HG02623 (cell line): ENCODE measurements at regions not wholly inside any gene's neighbourhood (a gene's known extent, or its start where the extent isn't known, plus 50 kb on each side); places are given as distances from the start of the nearest gene placed in this dataset.
"Not testable (repeated sequence)": the region's sequence is repeated elsewhere in the genome, so short reads cannot be mapped to it uniquely, and the experiment has no call there.

Source experiments
- ATAC-seq: cut with Tn5 transposase; IDR thresholded peaks from one replicate; pipeline ENCODE4 v1.9.1; 2021; ENCODE audit warnings: moderate library complexity; ENCODE audit not compliant: unreplicated experiment

DNA sequence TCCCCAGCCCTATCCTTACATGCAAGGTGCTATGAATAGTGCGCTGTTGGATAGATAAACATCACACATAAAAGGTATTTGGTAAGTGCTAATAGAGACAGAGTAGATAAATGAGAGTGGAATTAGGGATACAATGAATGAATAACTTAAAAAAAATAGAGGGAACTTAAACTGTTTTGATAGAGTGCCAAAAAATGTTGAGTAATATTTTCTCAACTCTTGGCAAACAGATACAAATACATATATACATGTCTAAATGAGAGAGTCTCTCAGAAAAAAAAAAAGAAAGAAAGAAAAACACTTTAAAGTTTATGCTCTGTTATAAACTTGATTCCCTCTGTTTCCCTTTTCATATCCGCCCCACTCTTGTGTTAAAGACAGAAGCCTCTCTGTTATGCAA lies 667.4 kb downstream of the ROBO2 start:
- no peak for ATAC-seq

DNA sequence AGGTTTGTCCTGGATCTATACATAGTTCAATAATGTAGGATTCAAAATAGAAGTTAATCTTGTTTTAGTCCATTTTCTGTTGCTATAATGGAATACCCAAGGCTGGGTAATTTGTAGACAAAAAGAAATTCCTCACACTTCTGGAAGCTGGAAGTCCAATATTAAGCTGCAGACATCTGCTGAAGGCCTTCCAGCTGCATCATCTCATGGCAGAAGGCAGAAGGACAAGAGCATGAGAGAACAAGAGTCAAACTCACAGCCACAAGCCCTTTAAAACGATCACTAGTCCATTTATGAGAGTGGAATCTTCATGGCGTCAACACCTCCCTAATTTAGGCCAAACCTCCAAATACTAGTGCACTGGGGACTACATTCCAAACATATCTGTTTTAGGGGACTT lies 669.3 kb downstream of the ROBO2 start:
- ATAC-seq = no peak

DNA sequence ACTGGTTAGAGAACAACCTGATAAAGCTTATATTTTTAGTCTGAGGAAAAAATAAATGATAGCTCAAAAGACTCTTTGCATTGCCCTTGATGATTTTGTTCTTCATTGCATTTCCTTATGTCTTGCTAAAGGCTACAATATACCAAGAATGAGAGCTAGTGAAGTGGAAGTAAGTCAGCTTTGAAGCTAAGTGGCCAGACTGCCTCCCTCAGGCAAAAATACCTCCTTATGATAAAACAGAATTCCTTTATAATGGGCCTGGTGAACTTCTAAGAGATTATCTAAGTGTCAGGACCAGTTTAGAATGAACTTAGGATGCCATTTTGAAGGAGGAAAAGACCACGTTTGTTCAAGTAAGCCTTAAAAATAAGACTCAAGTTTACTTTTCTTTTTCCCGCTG lies 678.4 kb downstream of the ROBO2 start:
- ATAC-seq = no peak

- ATAC-seq = no peak
Measured at GRCh38 chr3:77720460-77720971, 680.6 kb downstream of the ROBO2 start.

DNA sequence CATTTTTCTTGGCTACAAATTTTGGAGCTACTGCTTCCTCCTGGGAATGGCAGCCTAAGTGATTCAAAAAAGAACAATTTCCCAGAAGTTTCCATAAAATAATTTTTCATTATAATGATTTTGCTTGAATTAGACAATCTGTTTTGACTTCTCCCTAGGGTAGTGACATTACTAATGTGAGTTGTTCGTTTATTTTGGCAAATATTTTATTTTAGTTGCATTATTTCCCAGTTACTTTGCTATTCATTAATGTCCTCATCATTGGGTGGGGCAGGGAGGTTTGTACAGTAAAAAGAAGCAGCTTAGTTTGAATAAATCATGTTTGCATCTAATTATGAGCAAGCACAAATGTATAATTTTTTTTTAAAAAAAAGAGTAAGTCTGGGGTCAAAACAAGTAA lies 686.6 kb downstream of the ROBO2 start:
- ATAC-seq = no peak

DNA sequence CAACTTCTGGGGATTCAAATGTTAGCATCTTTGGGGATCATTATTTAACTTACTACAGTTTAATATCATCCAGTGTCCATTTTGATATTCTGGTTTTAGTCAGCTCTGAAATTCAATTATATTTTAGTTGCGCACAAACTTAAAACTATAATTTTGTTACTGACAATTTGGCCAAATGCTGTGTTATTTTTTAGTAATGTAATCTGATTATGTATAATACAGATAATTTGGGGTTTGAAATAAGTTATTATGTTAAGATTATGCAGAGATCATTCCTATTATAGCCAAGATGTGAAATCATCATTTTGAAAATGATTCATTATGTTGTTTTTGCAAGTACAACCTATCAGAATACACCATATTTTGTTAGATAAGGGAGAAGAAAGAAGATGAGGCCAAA lies 706.1 kb downstream of the ROBO2 start:
- no peak for ATAC-seq

GRCh38 chr3:77746892-77747291 lies 707.0 kb downstream of the ROBO2 start:
- ATAC-seq = no peak

DNA sequence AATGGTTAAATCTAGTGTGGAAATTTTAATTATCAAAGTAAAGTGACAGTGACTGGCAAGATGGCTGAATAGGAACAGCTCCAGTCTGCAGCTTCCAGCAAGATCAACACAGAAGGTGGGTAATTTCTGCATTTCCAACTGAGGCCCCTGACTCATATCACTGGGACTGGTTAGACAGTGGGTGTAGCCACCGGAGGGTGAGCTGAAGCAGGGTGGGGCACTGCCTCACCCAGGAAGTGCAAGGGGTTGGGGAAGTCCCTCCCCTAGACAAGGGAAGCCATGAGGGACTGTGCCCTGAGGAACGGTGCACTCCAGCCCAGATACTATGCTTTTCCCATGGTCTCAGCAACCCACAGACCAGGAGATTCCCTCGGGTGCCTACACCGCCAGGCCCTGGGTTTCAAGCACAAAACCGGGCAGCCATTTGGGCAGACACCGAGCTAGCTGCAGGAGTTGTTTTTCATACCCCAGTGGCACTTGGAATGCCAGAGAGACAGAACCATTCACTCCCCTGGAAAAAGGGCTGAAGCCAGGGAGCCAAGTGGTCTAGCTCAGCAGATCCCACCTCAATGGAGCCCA lies 716.6 kb downstream of the ROBO2 start:
- ATAC-seq = not testable (repeated sequence)

GRCh38 chr3:77772459-77772858 lies 732.6 kb downstream of the ROBO2 start:
- no peak for ATAC-seq

- ATAC-seq = no peak
Measured at GRCh38 chr3:77773084-77773483, 733.2 kb downstream of the ROBO2 start.

GRCh38 chr3:77780278-77780996 lies 740.5 kb downstream of the ROBO2 start:
- ATAC-seq = no peak

GRCh38 chr3:77786216-77786615 lies 746.3 kb downstream of the ROBO2 start:
- ATAC-seq = no peak

GRCh38 chr3:77795013-77795412 lies 755.1 kb downstream of the ROBO2 start:
- no peak for ATAC-seq

GRCh38 chr3:77799278-77799677 lies 759.4 kb downstream of the ROBO2 start:
- ATAC-seq = no peak

DNA sequence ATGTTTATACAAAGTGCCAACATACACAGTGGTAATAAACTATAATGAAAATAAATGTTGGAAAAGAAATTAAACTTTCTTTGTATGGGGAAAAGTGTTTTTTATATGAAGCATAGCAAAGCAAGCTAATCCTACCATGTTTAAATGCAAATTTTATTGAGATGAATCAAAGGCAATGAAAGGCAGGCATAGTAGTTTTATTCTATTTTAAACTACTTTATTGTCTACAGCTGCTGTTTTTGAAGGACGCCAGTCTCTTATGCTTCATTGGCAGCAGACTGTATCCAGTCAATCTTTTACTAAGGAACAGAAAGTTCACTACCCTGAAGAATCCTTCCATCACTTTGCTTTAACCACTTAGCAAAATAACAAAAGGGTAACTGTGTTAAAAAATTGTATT lies 761.0 kb downstream of the ROBO2 start:
- no peak for ATAC-seq

GRCh38 chr3:77807312-77807711 lies 767.4 kb downstream of the ROBO2 start:
- ATAC-seq = no peak

GRCh38 chr3:77814845-77815244 lies 774.9 kb downstream of the ROBO2 start:
- ATAC-seq = no peak

DNA sequence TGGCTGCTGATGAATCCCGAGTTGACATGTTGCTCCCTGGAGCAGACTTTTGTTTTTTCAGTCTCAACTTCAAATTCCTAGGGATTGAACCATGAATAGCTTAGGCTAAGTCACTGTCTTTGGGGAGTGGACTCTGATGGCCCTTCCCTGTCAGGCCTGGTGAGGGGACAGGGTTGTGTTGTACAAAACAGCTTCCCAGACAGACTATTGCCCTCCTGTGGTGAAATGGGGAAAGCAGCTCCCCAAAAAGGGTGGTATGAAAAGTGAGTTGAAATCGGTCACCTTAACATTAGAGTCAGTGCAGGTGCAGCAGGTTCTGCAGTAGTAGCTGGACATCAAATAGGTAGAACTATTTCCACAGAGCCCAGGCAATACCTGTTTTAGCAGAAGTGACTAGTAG lies 775.6 kb downstream of the ROBO2 start:
- no peak for ATAC-seq

- no peak for ATAC-seq
Measured at GRCh38 chr3:77816366-77816765, 776.5 kb downstream of the ROBO2 start.

- no peak for ATAC-seq
Measured at GRCh38 chr3:77825001-77825827, 785.3 kb downstream of the ROBO2 start.

GRCh38 chr3:77835921-77836320 lies 796.0 kb downstream of the ROBO2 start:
- no peak for ATAC-seq
